Suprapubic skin (tissue), 3 donors: ENCODE measurements at regions not wholly inside any gene's neighbourhood (a gene's known extent, or its start where the extent isn't known, plus 50 kb on each side); places are given as distances from the start of the nearest gene placed in this dataset.

Source experiments
- CTCF ChIP-seq, 2 donors: fragments of 200-600 bp in 1 of 2; fragments of 450-650 bp in 1 of 2; sonication (generic) in 1 of 2; IDR thresholded peaks; one replicate each; pipeline ENCODE4 v1.5.1; 2016 to 2019; ENCODE audit warnings: antibody characterized with exemption in 2 of 2, mild to moderate bottlenecking in 1 of 2, moderate library complexity in 1 of 2
- POLR2AphosphoS5 ChIP-seq, 3 donors: sonication (generic); formaldehyde crosslinking; IDR thresholded peaks; one replicate each; pipeline ENCODE4 v1.6.1; 2017; ENCODE audit warnings: antibody characterized with exemption in 3 of 3

DNA sequence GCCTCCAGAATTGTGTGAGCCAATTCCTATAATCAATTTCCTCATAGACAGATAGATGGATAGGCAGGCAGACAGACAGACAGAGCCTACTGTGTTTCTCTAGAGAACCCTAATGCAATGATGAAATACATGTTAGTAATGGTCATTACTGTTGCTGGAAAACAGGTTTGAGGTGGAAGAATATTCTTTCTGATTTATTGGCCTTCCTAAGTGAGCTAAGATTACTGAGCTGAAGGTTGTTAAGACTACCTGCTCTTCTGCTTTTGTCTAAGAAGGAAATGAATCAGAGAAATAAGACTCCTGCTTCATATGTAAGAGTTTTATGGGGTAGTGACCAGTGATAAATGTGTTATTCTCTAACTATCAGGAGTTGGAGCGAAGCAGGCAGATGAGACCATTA is 219.9 kb downstream of the ELAVL2 start:
- no peak for TF ChIP-seq CTCF (IDR thresholded peaks at IDR 0.05)
- no peak for TF ChIP-seq POLR2AphosphoS5 (IDR thresholded peaks at IDR 0.05)
